ENCODE measurements at regions not wholly inside any gene's neighbourhood (a gene's known extent, or its start where the extent isn't known, plus 50 kb on each side); places are given as distances from the start of the nearest gene placed in this dataset.

GRCh38 chr2:40507432-40507831, 55.5 kb upstream of the SLC8A1 start:
- in situ Hi-C loops (cut with MboI; ENCODE audit: low sequenced_read_pairs): no loop called here

- in situ Hi-C loops (cut with MboI; ENCODE audit: low sequenced_read_pairs): no loop called here
Observed at GRCh38 chr2:40510304-40510703, 58.4 kb upstream of the SLC8A1 start.

GRCh38 chr2:40511661-40512213, 59.8 kb upstream of the SLC8A1 start:
- in situ Hi-C loops (cut with MboI; ENCODE audit: low sequenced_read_pairs): no loop called here

GRCh38 chr2:40512256-40512655, 60.4 kb upstream of the SLC8A1 start:
- in situ Hi-C loops (cut with MboI; ENCODE audit: low sequenced_read_pairs): no loop called here

GRCh38 chr2:40513201-40513600, 61.3 kb upstream of the SLC8A1 start:
- in situ Hi-C loops (cut with MboI; ENCODE audit: low sequenced_read_pairs): no loop called here

- in situ Hi-C loops (cut with MboI; ENCODE audit: low sequenced_read_pairs): no loop called here
Observed at GRCh38 chr2:40516604-40517003, 64.7 kb upstream of the SLC8A1 start.

- in situ Hi-C loops (cut with MboI; ENCODE audit: low sequenced_read_pairs): no loop called here
Observed at GRCh38 chr2:40528564-40528963, 76.7 kb upstream of the SLC8A1 start.

GRCh38 chr2:40531359-40531758, 79.5 kb upstream of the SLC8A1 start:
- in situ Hi-C loops (cut with MboI; ENCODE audit: low sequenced_read_pairs): no loop called here

GRCh38 chr2:40534528-40534927, 82.6 kb upstream of the SLC8A1 start:
- in situ Hi-C loops (cut with MboI; ENCODE audit: low sequenced_read_pairs): no loop called here

- in situ Hi-C loops (cut with MboI; ENCODE audit: low sequenced_read_pairs): no loop called here
Observed at GRCh38 chr2:40535972-40536371, 84.1 kb upstream of the SLC8A1 start.

- in situ Hi-C loops (cut with MboI; ENCODE audit: low sequenced_read_pairs): no loop called here
Observed at GRCh38 chr2:40540026-40540425, 88.1 kb upstream of the SLC8A1 start.

GRCh38 chr2:40543381-40543780, 91.5 kb upstream of the SLC8A1 start:
- in situ Hi-C loops (cut with MboI; ENCODE audit: low sequenced_read_pairs): no loop called here

GRCh38 chr2:40544072-40544471, 92.2 kb upstream of the SLC8A1 start:
- in situ Hi-C loops (cut with MboI; ENCODE audit: low sequenced_read_pairs): no loop called here

GRCh38 chr2:40545645-40546044, 93.8 kb upstream of the SLC8A1 start:
- in situ Hi-C loops (cut with MboI; ENCODE audit: low sequenced_read_pairs): no loop called here

- in situ Hi-C loops (cut with MboI; ENCODE audit: low sequenced_read_pairs): no loop called here
Observed at GRCh38 chr2:40546439-40547191, 94.7 kb upstream of the SLC8A1 start.

GRCh38 chr2:40548521-40548920, 96.6 kb upstream of the SLC8A1 start:
- in situ Hi-C loops (cut with MboI; ENCODE audit: low sequenced_read_pairs): no loop called here

GRCh38 chr2:40550085-40550484, 98.2 kb upstream of the SLC8A1 start:
- in situ Hi-C loops (cut with MboI; ENCODE audit: low sequenced_read_pairs): loop anchor here (25.0 kb wide), 1 partner anchor 638 kb away; no protein-coding TSS in a partner anchor

- in situ Hi-C loops (cut with MboI; ENCODE audit: low sequenced_read_pairs): loop anchor here (25.0 kb wide), 1 partner anchor 639 kb away; no protein-coding TSS in a partner anchor
Observed at GRCh38 chr2:40551081-40551480, 99.2 kb upstream of the SLC8A1 start.

- in situ Hi-C loops (cut with MboI; ENCODE audit: low sequenced_read_pairs): loop anchor here (25.0 kb wide), 1 partner anchor 642 kb away; no protein-coding TSS in a partner anchor
Observed at GRCh38 chr2:40554665-40555294, 102.9 kb upstream of the SLC8A1 start.

- in situ Hi-C loops (cut with MboI; ENCODE audit: low sequenced_read_pairs): loop anchor here (25.0 kb wide), 1 partner anchor 644 kb away; no protein-coding TSS in a partner anchor
Observed at GRCh38 chr2:40556293-40556692, 104.4 kb upstream of the SLC8A1 start.

- in situ Hi-C loops (cut with MboI; ENCODE audit: low sequenced_read_pairs): loop anchor here (25.0 kb wide), 1 partner anchor 644 kb away; no protein-coding TSS in a partner anchor
Observed at GRCh38 chr2:40556739-40557138, 104.8 kb upstream of the SLC8A1 start.

GRCh38 chr2:40558761-40559160, 106.9 kb upstream of the SLC8A1 start:
- in situ Hi-C loops (cut with MboI; ENCODE audit: low sequenced_read_pairs): loop anchor here (25.0 kb wide), 1 partner anchor 646 kb away; no protein-coding TSS in a partner anchor

Data from HL-60/S4 treated with retinoic acid at 250 ng/mL for 4 days and 3 days (cell line).